ENCODE measurements at regions not wholly inside any gene's neighbourhood (a gene's known extent, or its start where the extent isn't known, plus 50 kb on each side); places are given as distances from the start of the nearest gene placed in this dataset.

- no peak overlapping the region for H3K27ac ChIP-seq
- TF ChIP-seq POLR2AphosphoS5 (IDR thresholded peaks at IDR 0.05) = no peak
- TF ChIP-seq POLR2A (IDR thresholded peaks at IDR 0.05) = no peak
- TF ChIP-seq EP300 (IDR thresholded peaks at IDR 0.05) = no peak
- no peak for TF ChIP-seq CTCF (IDR thresholded peaks at IDR 0.05)
- no peak overlapping the region for H3K4me3 ChIP-seq
- H3K36me3 ChIP-seq = no peaks in the 10 kb centered on the region
- H3K4me1 ChIP-seq = no peaks in the 10 kb centered on the region
- WGBS, 2 donors (ENCODE audit: low coverage in 1 of 2) = 86 to 96% methylated on average over 3 to 5 of the region's 5 CpGs
- H3K27me3 ChIP-seq = no peaks in the 10 kb centered on the region
- ATAC-seq = no peak
- H3K9me3 ChIP-seq = no peaks in the 10 kb centered on the region
Measured at GRCh38 chr7:10799475-10799874, 174.2 kb upstream of the PHF14 start.

- H3K4me1 ChIP-seq = no peaks in the 10 kb centered on the region
- H3K9me3 ChIP-seq = no peaks in the 10 kb centered on the region
- no peak for TF ChIP-seq EP300 (IDR thresholded peaks at IDR 0.05)
- TF ChIP-seq POLR2A (IDR thresholded peaks at IDR 0.05) = no peak
- no peak for TF ChIP-seq CTCF (IDR thresholded peaks at IDR 0.05)
- no peak for TF ChIP-seq POLR2AphosphoS5 (IDR thresholded peaks at IDR 0.05)
- no peak overlapping the region for H3K4me3 ChIP-seq
- H3K27me3 ChIP-seq = no peaks in the 10 kb centered on the region
- WGBS, 2 donors (ENCODE audit: low coverage in 1 of 2) = 81 to 90% methylated on average over 1 to 4 of the region's 4 CpGs
- no peak for ATAC-seq
- no peak overlapping the region for H3K27ac ChIP-seq
- no peaks in the 10 kb centered on the region for H3K36me3 ChIP-seq
Measured at GRCh38 chr7:10802011-10802410, 171.7 kb upstream of the PHF14 start.

- H3K9me3 ChIP-seq = no peaks in the 10 kb centered on the region
- H3K27me3 ChIP-seq = no peaks in the 10 kb centered on the region
- 67 to 71% methylated on average over 1 to 2 of the region's 2 CpGs for WGBS, 2 donors (ENCODE audit: low coverage in 1 of 2)
- no peak overlapping the region for H3K27ac ChIP-seq
- no peaks in the 10 kb centered on the region for H3K4me1 ChIP-seq
- TF ChIP-seq CTCF (IDR thresholded peaks at IDR 0.05) = no peak
- no peak for TF ChIP-seq POLR2AphosphoS5 (IDR thresholded peaks at IDR 0.05)
- no peak for TF ChIP-seq POLR2A (IDR thresholded peaks at IDR 0.05)
- TF ChIP-seq EP300 (IDR thresholded peaks at IDR 0.05) = no peak
- no peaks in the 10 kb centered on the region for H3K36me3 ChIP-seq
- ATAC-seq = no peak
- no peak overlapping the region for H3K4me3 ChIP-seq
Measured at GRCh38 chr7:10802526-10802925, 171.1 kb upstream of the PHF14 start.

- 48 to 59% methylated on average over 4 of the region's 4 CpGs for WGBS, 2 donors (ENCODE audit: low coverage in 1 of 2)
- H3K4me3 ChIP-seq = no peak overlapping the region
- no peaks in the 10 kb centered on the region for H3K4me1 ChIP-seq
- no peaks in the 10 kb centered on the region for H3K9me3 ChIP-seq
- no peaks in the 10 kb centered on the region for H3K36me3 ChIP-seq
- TF ChIP-seq EP300 (IDR thresholded peaks at IDR 0.05) (no peak), POLR2AphosphoS5 (IDR thresholded peaks at IDR 0.05) (no peak), POLR2A (IDR thresholded peaks at IDR 0.05) (no peak), CTCF (IDR thresholded peaks at IDR 0.05) (no peak)
- no peaks in the 10 kb centered on the region for H3K27me3 ChIP-seq
- no peak overlapping the region for H3K27ac ChIP-seq
- no peak for ATAC-seq
Measured at GRCh38 chr7:10803720-10804119, 170.0 kb upstream of the PHF14 start.

GRCh38 chr7:10804770-10805169, 168.9 kb upstream of the PHF14 start:
- no peaks in the 10 kb centered on the region for H3K9me3 ChIP-seq
- ATAC-seq = no peak
- H3K4me3 ChIP-seq = no peak overlapping the region
- H3K27me3 ChIP-seq = no peaks in the 10 kb centered on the region
- H3K36me3 ChIP-seq = no peaks in the 10 kb centered on the region
- H3K27ac ChIP-seq = no peak overlapping the region
- H3K4me1 ChIP-seq = no peaks in the 10 kb centered on the region
- TF ChIP-seq POLR2A (IDR thresholded peaks at IDR 0.05) (no peak), EP300 (IDR thresholded peaks at IDR 0.05) (no peak), POLR2AphosphoS5 (IDR thresholded peaks at IDR 0.05) (no peak), CTCF (IDR thresholded peaks at IDR 0.05) (no peak)
- 77 to 84% methylated on average over 5 of the region's 5 CpGs for WGBS, 2 donors (ENCODE audit: low coverage in 1 of 2)
